GM23338 (cell line): ENCODE measurements at regions not wholly inside any gene's neighbourhood (a gene's known extent, or its start where the extent isn't known, plus 50 kb on each side); places are given as distances from the start of the nearest gene placed in this dataset.

Experiments
- ATAC-seq: fragments of 200-7000 bp; cut with Tn5 transposase; 3 replicates; pipeline ENCODE4 v1.9.1; 2020
- DNase-seq: peaks from one replicate; pipeline ENCODE4 v3.0.0-alpha.2; 2015; ENCODE audit warnings: low spot score
- H2AFZ ChIP-seq: fragments of 200-600 bp; sonication (generic); 2 replicates; pipeline ENCODE4 v1.8.0; 2016; ENCODE audit warnings: antibody characterized with exemption, mild to moderate bottlenecking, moderate library complexity
- H3F3A ChIP-seq: fragments of 200-600 bp; sonication (generic); replicated peaks from 2 replicates; pipeline ENCODE4 v1.8.0; 2017; ENCODE audit warnings: antibody characterized with exemption, mixed run types, low read depth
- H3K27ac ChIP-seq: fragments of 200-600 bp; sonication (generic); 2 replicates; pipeline ENCODE4 v1.6.1; 2016; ENCODE audit warnings: low read depth
- H3K27me3 ChIP-seq: fragments of 200-600 bp; sonication (generic); 2 replicates; pipeline ENCODE4 v1.8.0; 2016; ENCODE audit warnings: mild to moderate bottlenecking, mixed run types, moderate library complexity; ENCODE audit not compliant: insufficient read depth
- H3K36me3 ChIP-seq: fragments of 200-600 bp; sonication (generic); 2 replicates; pipeline ENCODE4 v1.8.0; 2016; ENCODE audit warnings: mild to moderate bottlenecking; ENCODE audit not compliant: insufficient read depth
- H3K4me1 ChIP-seq: fragments of 200-600 bp; sonication (generic); 2 replicates; pipeline ENCODE4 v1.8.0; 2016; ENCODE audit warnings: mild to moderate bottlenecking, moderate library complexity; ENCODE audit not compliant: insufficient read depth
- H3K4me2 ChIP-seq: fragments of 200-600 bp; sonication (generic); 2 replicates; pipeline ENCODE4 v1.7.1; 2017; ENCODE audit warnings: mixed run types
- H3K4me3 ChIP-seq: fragments of 200-600 bp; sonication (generic); 2 replicates; pipeline ENCODE4 v1.6.1; 2016; ENCODE audit warnings: mixed run types
- H3K79me2 ChIP-seq: fragments of 200-600 bp; sonication (generic); replicated peaks from 2 replicates; pipeline ENCODE4 v1.8.0; 2017; ENCODE audit warnings: mild to moderate bottlenecking; ENCODE audit not compliant: insufficient read depth
- H3K9me2 ChIP-seq: fragments of 200-600 bp; sonication (generic); 2 replicates; pipeline ENCODE4 v1.8.0; 2017; ENCODE audit not compliant: insufficient read depth
- H4K20me1 ChIP-seq: fragments of 200-600 bp; sonication (generic); replicated peaks from 2 replicates; pipeline ENCODE4 v1.8.0; 2017; ENCODE audit warnings: mild to moderate bottlenecking; ENCODE audit not compliant: insufficient read depth
- H3K27ac Mint-ChIP-seq: 2 replicates; pipeline ENCODE4 v1.8.0; 2020; ENCODE audit warnings: inconsistent platforms, mild to moderate bottlenecking, moderate library complexity, mixed read lengths
- H3K27me3 Mint-ChIP-seq: 3 replicates; pipeline ENCODE4 v1.8.0; 2022; ENCODE audit warnings: low read depth, mild to moderate bottlenecking, moderate library complexity, mixed read lengths, inconsistent platforms; ENCODE audit not compliant: insufficient read depth, poor library complexity
- H3K36me3 Mint-ChIP-seq: 3 replicates; pipeline ENCODE4 v1.8.0; 2021; ENCODE audit warnings: low read depth, mild to moderate bottlenecking, inconsistent platforms, moderate library complexity, mixed read lengths
- H3K4me1 Mint-ChIP-seq: 3 replicates; pipeline ENCODE4 v1.8.0; 2020; ENCODE audit warnings: mild to moderate bottlenecking, inconsistent platforms, mixed read lengths
- H3K4me3 Mint-ChIP-seq: 3 replicates; pipeline ENCODE4 v1.8.0; 2021; ENCODE audit warnings: moderate library complexity, mild to moderate bottlenecking, inconsistent platforms, mixed read lengths
- H3K9me3 Mint-ChIP-seq: 3 replicates; pipeline ENCODE4 v1.8.0; 2020; ENCODE audit warnings: moderate library complexity, mild to moderate bottlenecking, inconsistent platforms, mixed read lengths
- CTCF ChIP-seq, 2 experiments: fragments of 200-600 bp in 1 of 2; sonication (generic) in 1 of 2; conservative IDR thresholded peaks; 2 replicates each; pipeline versions ENCODE4 v1.5.1 to v1.6.1; 2016 to 2017; ENCODE audit warnings: antibody characterized with exemption in 2 of 2, low read depth in 2 of 2, mild to moderate bottlenecking in 2 of 2, moderate library complexity in 1 of 2
- EZH2 ChIP-seq: fragments of 200-600 bp; sonication (generic); IDR thresholded peaks from one replicate; pipeline ENCODE4 v1.8.0; 2017; ENCODE audit warnings: antibody characterized with exemption, mild to moderate bottlenecking, low read depth; ENCODE audit not compliant: unreplicated experiment
- EZH2phosphoT487 ChIP-seq: fragments of 200-600 bp; sonication (generic); IDR thresholded peaks from one replicate; pipeline ENCODE4 v1.8.1; 2018; ENCODE audit warnings: antibody characterized with exemption; ENCODE audit not compliant: unreplicated experiment
- JUNB ChIP-seq: IDR thresholded peaks from one replicate; pipeline ENCODE4 v1.6.1; 2016; ENCODE audit warnings: antibody characterized with exemption; ENCODE audit not compliant: unreplicated experiment
- NANOG ChIP-seq: IDR thresholded peaks from 2 replicates; pipeline ENCODE4 v1.6.1; 2016; ENCODE audit warnings: antibody characterized with exemption, borderline replicate concordance
- POLR2AphosphoS5 ChIP-seq: IDR thresholded peaks from 2 replicates; pipeline ENCODE4 v1.6.1; 2016; ENCODE audit warnings: antibody characterized with exemption, low read depth
- REST ChIP-seq: IDR thresholded peaks from one replicate; pipeline ENCODE4 v1.6.1; 2018; ENCODE audit warnings: antibody characterized with exemption; ENCODE audit not compliant: unreplicated experiment
- ZNF331 ChIP-seq: fragments of 250-450 bp; sonication (Bioruptor Pico); IDR thresholded peaks from 2 replicates; pipeline ENCODE4 v1.5.0; 2020; ENCODE audit warnings: low read depth, mild to moderate bottlenecking, moderate library complexity
- ZNF462 ChIP-seq: fragments of 250-450 bp; sonication (Bioruptor Pico); IDR thresholded peaks from 2 replicates; pipeline ENCODE4 v1.5.0; 2020; ENCODE audit warnings: mild to moderate bottlenecking, moderate library complexity

DNA sequence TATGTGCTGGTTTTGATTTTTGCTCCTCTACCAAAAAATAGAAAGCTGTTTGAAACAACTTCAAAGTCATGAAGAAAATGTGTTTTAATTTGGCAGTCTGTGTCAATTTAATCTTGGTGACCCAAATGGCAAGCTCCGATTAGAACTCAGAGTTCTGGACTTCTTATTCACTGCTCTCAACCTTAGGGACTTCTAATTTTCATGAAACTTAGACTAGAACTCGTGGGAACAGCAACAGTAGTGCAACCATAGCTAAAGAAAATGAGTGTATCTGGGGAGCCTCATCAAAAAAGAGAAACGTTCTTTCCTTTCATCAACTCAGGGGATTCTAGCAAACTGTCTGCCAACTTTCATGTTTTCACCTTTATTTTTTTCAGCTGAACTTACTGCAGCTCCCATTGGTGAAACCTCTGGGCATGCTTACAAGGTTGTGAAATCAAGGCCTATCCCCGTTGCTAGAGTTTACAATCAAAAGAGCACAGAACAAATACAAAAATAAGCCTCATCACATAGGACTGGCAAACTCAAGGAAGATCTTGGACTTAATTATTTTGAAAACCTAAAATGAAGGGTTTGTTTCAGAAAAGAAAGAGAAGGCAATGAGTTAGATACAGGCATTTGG, 114.0 kb upstream of the HSF2 start (continued):
- no peak for TF ChIP-seq REST

- H3K4me1 ChIP-seq: no peaks in the 10 kb centered on the region
- no peaks in the 10 kb centered on the region for H3K27me3 ChIP-seq
- H3K9me2 ChIP-seq: no peaks in the 10 kb centered on the region
- TF ChIP-seq POLR2AphosphoS5: no peak
- no peak for TF ChIP-seq NANOG
- no peak for TF ChIP-seq EZH2
- TF ChIP-seq ZNF462 (CRISPR knock-in tag): no peak
- no peak for TF ChIP-seq EZH2phosphoT487
- TF ChIP-seq JUNB: no peak
- TF ChIP-seq REST: no peak
- no peak for TF ChIP-seq CTCF (conservative IDR thresholded peaks at IDR 0.05; ENCODE audit: low read depth in 2 of 2)
- TF ChIP-seq ZNF331 (CRISPR knock-in tag): no peak
- no peak overlapping the region for H3K4me3 ChIP-seq
- no peak overlapping the region for H3K4me3 Mint-ChIP-seq
- H3K4me2 ChIP-seq: no peak overlapping the region
- H3F3A ChIP-seq: no peaks in the 10 kb centered on the region
- H3K27ac Mint-ChIP-seq: no peak overlapping the region
- H3K27me3 Mint-ChIP-seq: no peaks in the 10 kb centered on the region
- H2AFZ ChIP-seq: no peak overlapping the region
- no peak overlapping the region for H3K27ac ChIP-seq
- no peaks in the 10 kb centered on the region for H3K9me3 Mint-ChIP-seq
- H3K36me3 Mint-ChIP-seq: no peaks in the 10 kb centered on the region
- peaks cover 7% of the 10 kb centered on the region; the same call in 2 of the 3 replicates for H3K4me1 Mint-ChIP-seq
- DNase-seq (no peak), ATAC-seq (no peak)
- H4K20me1 ChIP-seq: no peaks in the 10 kb centered on the region
- H3K36me3 ChIP-seq: no peaks in the 10 kb centered on the region
- H3K79me2 ChIP-seq: no peaks in the 10 kb centered on the region
These were observed 112.9 kb upstream of the HSF2 start for GRCh38 chr6:122286512-122286911.
